ENCODE measurements at regions not wholly inside any gene's neighbourhood (a gene's known extent, or its start where the extent isn't known, plus 50 kb on each side); places are given as distances from the start of the nearest gene placed in this dataset.

- no peak overlapping the region for H3K4me3 Mint-ChIP-seq (ENCODE audit: unreplicated experiment)
- H3K9me3 Mint-ChIP-seq (ENCODE audit: unreplicated experiment), result no peaks in the 10 kb centered on the region
- TF ChIP-seq CTCF (IDR thresholded peaks at IDR 0.05; ENCODE audit: partially characterized antibody, unreplicated experiment), result no peak
- no peaks in the 10 kb centered on the region for H3K27me3 Mint-ChIP-seq (ENCODE audit: unreplicated experiment)
- DNase-seq, result no peak
- H3K27ac Mint-ChIP-seq (ENCODE audit: unreplicated experiment), result no peak overlapping the region
- H3K36me3 Mint-ChIP-seq (ENCODE audit: unreplicated experiment), result peaks cover 16% of the 10 kb centered on the region
- H3K4me1 Mint-ChIP-seq (ENCODE audit: low read depth, unreplicated experiment), result no peaks in the 10 kb centered on the region
Measured at GRCh38 chr15:93700051-93700450, 531.3 kb upstream of the MCTP2 start.

GRCh38 chr15:93694033-93694432 lies 537.3 kb upstream of the MCTP2 start:
- peaks cover 5% of the 10 kb centered on the region for H3K4me1 Mint-ChIP-seq (ENCODE audit: low read depth, unreplicated experiment)
- H3K27me3 Mint-ChIP-seq (ENCODE audit: unreplicated experiment), result no peaks in the 10 kb centered on the region
- H3K27ac Mint-ChIP-seq (ENCODE audit: unreplicated experiment), result no peak overlapping the region
- H3K36me3 Mint-ChIP-seq (ENCODE audit: unreplicated experiment), result peaks cover 12% of the 10 kb centered on the region
- TF ChIP-seq CTCF (IDR thresholded peaks at IDR 0.05; ENCODE audit: partially characterized antibody, unreplicated experiment), result no peak
- no peaks in the 10 kb centered on the region for H3K9me3 Mint-ChIP-seq (ENCODE audit: unreplicated experiment)
- H3K4me3 Mint-ChIP-seq (ENCODE audit: unreplicated experiment), result no peak overlapping the region
- no peak for DNase-seq

- DNase-seq, result no peak
- no peaks in the 10 kb centered on the region for H3K4me1 Mint-ChIP-seq (ENCODE audit: low read depth, unreplicated experiment)
- H3K27ac Mint-ChIP-seq (ENCODE audit: unreplicated experiment), result no peak overlapping the region
- H3K9me3 Mint-ChIP-seq (ENCODE audit: unreplicated experiment), result peaks cover 6% of the 10 kb centered on the region
- no peak for TF ChIP-seq CTCF (IDR thresholded peaks at IDR 0.05; ENCODE audit: partially characterized antibody, unreplicated experiment)
- H3K36me3 Mint-ChIP-seq (ENCODE audit: unreplicated experiment), result peaks cover 27% of the 10 kb centered on the region
- no peak overlapping the region for H3K4me3 Mint-ChIP-seq (ENCODE audit: unreplicated experiment)
- H3K27me3 Mint-ChIP-seq (ENCODE audit: unreplicated experiment), result no peaks in the 10 kb centered on the region
Measured at GRCh38 chr15:93683651-93684050, 547.7 kb upstream of the MCTP2 start.

GRCh38 chr15:93671387-93671943 lies 559.9 kb upstream of the MCTP2 start:
- H3K36me3 Mint-ChIP-seq (ENCODE audit: unreplicated experiment), result no peaks in the 10 kb centered on the region
- no peaks in the 10 kb centered on the region for H3K9me3 Mint-ChIP-seq (ENCODE audit: unreplicated experiment)
- no peak overlapping the region for H3K4me3 Mint-ChIP-seq (ENCODE audit: unreplicated experiment)
- H3K27ac Mint-ChIP-seq (ENCODE audit: unreplicated experiment), result no peak overlapping the region
- TF ChIP-seq CTCF (IDR thresholded peaks at IDR 0.05; ENCODE audit: partially characterized antibody, unreplicated experiment), result no peak
- no peak for DNase-seq
- H3K27me3 Mint-ChIP-seq (ENCODE audit: unreplicated experiment), result no peaks in the 10 kb centered on the region
- no peaks in the 10 kb centered on the region for H3K4me1 Mint-ChIP-seq (ENCODE audit: low read depth, unreplicated experiment)

GRCh38 chr15:93670931-93671330 lies 560.4 kb upstream of the MCTP2 start:
- Mint-ChIP-seq H3K4me1 (ENCODE audit: low read depth, unreplicated experiment) (no peaks in the 10 kb centered on the region), H3K9me3 (ENCODE audit: unreplicated experiment) (no peaks in the 10 kb centered on the region), H3K36me3 (ENCODE audit: unreplicated experiment) (no peaks in the 10 kb centered on the region), H3K4me3 (ENCODE audit: unreplicated experiment) (no peak overlapping the region), H3K27me3 (ENCODE audit: unreplicated experiment) (no peaks in the 10 kb centered on the region), H3K27ac (ENCODE audit: unreplicated experiment) (no peak overlapping the region)
- no peak for TF ChIP-seq CTCF (IDR thresholded peaks at IDR 0.05; ENCODE audit: partially characterized antibody, unreplicated experiment)
- no peak for DNase-seq
